Nephron progenitor cell (in vitro differentiated cells): ENCODE measurements at regions not wholly inside any gene's neighbourhood (a gene's known extent, or its start where the extent isn't known, plus 50 kb on each side); places are given as distances from the start of the nearest gene placed in this dataset.

Source experiments
- DNase-seq: peaks from one replicate; pipeline ENCODE4 v3.0.0; 2021
- H3K27ac Mint-ChIP-seq: 2 replicates; pipeline ENCODE4 v1.8.0; 2021; ENCODE audit warnings: mild to moderate bottlenecking, moderate library complexity, mixed read lengths
- H3K27me3 Mint-ChIP-seq: 2 replicates; pipeline ENCODE4 v1.8.0; 2021; ENCODE audit warnings: mild to moderate bottlenecking, low read depth, mixed read lengths; ENCODE audit not compliant: poor library complexity
- H3K36me3 Mint-ChIP-seq: 2 replicates; pipeline ENCODE4 v1.8.0; 2021; ENCODE audit warnings: low read depth, mixed read lengths
- H3K4me1 Mint-ChIP-seq: 2 replicates; pipeline ENCODE4 v1.8.0; 2021; ENCODE audit warnings: mixed read lengths
- H3K4me3 Mint-ChIP-seq: 2 replicates; pipeline ENCODE4 v1.8.0; 2021; ENCODE audit warnings: mild to moderate bottlenecking, moderate library complexity, mixed read lengths
- H3K9me3 Mint-ChIP-seq: 2 replicates; pipeline ENCODE4 v1.8.0; 2021; ENCODE audit warnings: mild to moderate bottlenecking, moderate library complexity, mixed read lengths
- CTCF ChIP-seq: fragments of 200-600 bp; sonication (generic); IDR thresholded peaks from 2 replicates; pipeline ENCODE4 v1.5.0; 2021; ENCODE audit warnings: antibody characterized with exemption

- H3K4me3 Mint-ChIP-seq, result no peak overlapping the region
- no peaks in the 10 kb centered on the region for H3K36me3 Mint-ChIP-seq
- TF ChIP-seq CTCF, result no peak
- DNase-seq, result no peak
- H3K27me3 Mint-ChIP-seq, result no peaks in the 10 kb centered on the region
- H3K27ac Mint-ChIP-seq, result no peak overlapping the region
- H3K4me1 Mint-ChIP-seq, result no peaks in the 10 kb centered on the region
- peaks cover 15% of the 10 kb centered on the region for H3K9me3 Mint-ChIP-seq
Measured at GRCh38 chr1:212537610-212538009, 71.0 kb upstream of the ATF3 start.

- Mint-ChIP-seq H3K4me1 (no peaks in the 10 kb centered on the region), H3K27me3 (peaks cover 8% of the 10 kb centered on the region), H3K27ac (no peak overlapping the region), H3K9me3 (peaks cover 15% of the 10 kb centered on the region), H3K4me3 (no peak overlapping the region), H3K36me3 (no peaks in the 10 kb centered on the region)
- TF ChIP-seq CTCF, result no peak
- DNase-seq, result no peak
Measured at GRCh38 chr1:212539737-212540430, 68.7 kb upstream of the ATF3 start.

- Mint-ChIP-seq H3K4me3 (no peak overlapping the region), H3K9me3 (peaks cover 4% of the 10 kb centered on the region), H3K36me3 (no peaks in the 10 kb centered on the region), H3K27ac (no peak overlapping the region), H3K27me3 (peaks cover 8% of the 10 kb centered on the region), H3K4me1 (no peaks in the 10 kb centered on the region)
- TF ChIP-seq CTCF, result no peak
- no peak for DNase-seq
Measured at GRCh38 chr1:212542761-212543187, 65.8 kb upstream of the ATF3 start.

- DNase-seq, result no peak
- no peaks in the 10 kb centered on the region for H3K4me1 Mint-ChIP-seq
- H3K27me3 Mint-ChIP-seq, result peaks cover 10% of the 10 kb centered on the region
- no peak for TF ChIP-seq CTCF
- no peak overlapping the region for H3K4me3 Mint-ChIP-seq
- no peaks in the 10 kb centered on the region for H3K9me3 Mint-ChIP-seq
- H3K27ac Mint-ChIP-seq, result no peak overlapping the region
- H3K36me3 Mint-ChIP-seq, result no peaks in the 10 kb centered on the region
Measured at GRCh38 chr1:212544110-212544509, 64.5 kb upstream of the ATF3 start.

GRCh38 chr1:212545941-212546635 lies 62.5 kb upstream of the ATF3 start:
- Mint-ChIP-seq H3K4me1 (no peaks in the 10 kb centered on the region), H3K9me3 (no peaks in the 10 kb centered on the region), H3K36me3 (no peaks in the 10 kb centered on the region), H3K4me3 (no peak overlapping the region), H3K27ac (no peak overlapping the region), H3K27me3 (peaks cover 15% of the 10 kb centered on the region)
- DNase-seq, result no peak
- TF ChIP-seq CTCF, result no peak
